HG03196 (cell line): ENCODE measurements at regions not wholly inside any gene's neighbourhood (a gene's known extent, or its start where the extent isn't known, plus 50 kb on each side); places are given as distances from the start of the nearest gene placed in this dataset.
A peak's percentile ranks its signal among the peaks of the same experiment; 100 is the strongest.

Source experiments
- ATAC-seq: cut with Tn5 transposase; IDR thresholded peaks from one replicate; pipeline ENCODE4 v1.9.1; 2021; ENCODE audit not compliant: unreplicated experiment

- peak; percentile 92 for ATAC-seq
Measured at GRCh38 chr11:86193297-86194095, 51.1 kb upstream of the EED start.

DNA sequence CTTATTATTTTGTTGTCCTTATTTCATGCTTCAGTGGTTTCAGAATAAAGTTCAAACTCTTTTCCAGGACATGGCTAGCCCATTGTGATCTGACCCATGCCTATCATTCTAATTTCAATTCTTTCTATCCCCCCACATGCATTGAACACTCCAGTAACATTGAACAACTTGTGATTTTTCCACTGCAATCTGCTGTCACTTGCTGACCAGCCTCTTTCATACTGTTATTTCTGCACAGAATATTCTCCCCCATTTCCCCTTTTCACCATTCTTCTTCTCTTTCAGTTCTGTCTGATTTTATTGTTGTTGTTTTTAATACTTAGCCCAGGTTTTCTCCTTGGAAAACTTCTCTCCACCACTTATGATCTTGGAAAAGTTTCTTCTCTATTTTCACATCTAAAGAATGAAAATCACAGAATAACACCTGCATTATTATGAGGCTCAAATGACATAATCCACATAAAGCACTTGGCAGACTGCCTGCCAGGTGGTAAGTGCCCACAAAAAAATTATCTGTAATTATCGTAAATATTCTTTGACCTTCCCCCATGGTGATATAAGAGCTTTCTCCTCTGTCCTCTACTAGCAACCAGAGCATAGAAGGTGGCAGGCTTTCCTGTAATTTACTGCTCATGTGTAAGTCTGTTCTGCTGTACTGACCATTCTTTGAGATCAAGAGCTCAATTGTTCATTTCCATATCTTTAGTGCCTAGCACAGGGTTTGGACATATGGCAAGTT, 51.9 kb upstream of the EED start:
- ATAC-seq = no peak

- no peak for ATAC-seq
Measured at GRCh38 chr11:86191874-86192273, 52.7 kb upstream of the EED start.

- no peak for ATAC-seq
Measured at GRCh38 chr11:86187027-86187426, 57.5 kb upstream of the EED start.

DNA sequence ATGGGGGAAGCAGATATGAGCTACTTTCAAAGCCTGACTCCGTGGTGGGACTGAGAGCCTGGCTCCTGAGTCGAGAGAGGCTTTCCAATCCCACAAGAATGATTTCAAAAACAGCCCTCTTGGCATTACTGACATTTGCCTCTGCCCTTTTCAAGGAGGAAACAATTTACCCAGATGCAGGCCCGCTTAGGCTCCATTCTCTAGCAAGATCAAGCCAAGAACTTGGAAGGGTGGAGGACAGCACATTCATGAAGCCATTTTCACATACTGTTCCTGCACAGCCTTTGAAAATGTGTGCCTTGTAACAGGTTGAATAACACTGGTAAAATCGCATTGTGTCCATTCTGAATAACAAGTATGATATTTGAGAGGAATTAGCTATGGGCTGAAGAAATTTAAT, 58.2 kb upstream of the EED start:
- ATAC-seq = no peak

GRCh38 chr11:86185381-86185750, 59.2 kb upstream of the EED start:
- ATAC-seq = no peak

- no peak for ATAC-seq
Measured at GRCh38 chr11:86184728-86185380, 59.7 kb upstream of the EED start.

- ATAC-seq = no peak
Measured at GRCh38 chr11:86183694-86184093, 60.9 kb upstream of the EED start.

GRCh38 chr11:86182976-86183584, 61.5 kb upstream of the EED start:
- ATAC-seq = peak; percentile 90

DNA sequence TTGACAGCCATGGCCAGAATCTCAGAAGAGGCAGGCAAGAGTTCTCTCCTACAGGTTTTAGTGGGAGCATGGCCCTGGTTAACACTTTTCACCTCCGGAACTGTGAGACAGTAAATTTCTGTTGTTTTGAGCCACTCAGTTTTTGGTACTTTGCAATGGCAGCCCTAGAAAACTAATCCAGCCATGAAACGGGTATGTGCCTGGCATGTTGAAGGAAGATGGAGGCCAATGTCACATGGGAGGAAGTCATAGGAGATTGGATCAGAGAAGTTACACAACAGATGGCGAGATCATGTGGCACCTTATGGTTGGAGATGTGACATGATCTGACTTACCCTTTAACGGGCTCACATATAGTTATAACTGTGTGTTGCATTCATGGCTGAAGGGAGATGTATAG, 63.2 kb upstream of the EED start:
- no peak for ATAC-seq

DNA sequence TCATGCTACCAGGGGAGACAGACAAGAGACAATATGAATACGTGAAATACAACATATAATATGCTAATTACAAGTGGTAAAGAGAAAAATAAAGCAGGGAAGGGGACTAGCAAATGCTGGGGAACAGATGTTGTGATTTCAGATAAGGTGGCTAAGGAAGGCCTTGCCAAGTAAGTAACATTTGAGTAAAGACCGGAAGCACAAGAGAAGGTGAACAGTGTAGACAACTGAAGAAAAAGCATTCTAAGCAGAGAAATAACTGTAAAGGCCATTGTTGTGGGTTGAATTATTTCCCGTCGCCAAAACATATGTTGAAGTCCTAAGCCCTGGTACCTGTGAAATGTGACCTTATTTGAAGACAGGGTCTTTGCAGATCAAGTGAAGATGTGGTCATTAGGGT, 63.7 kb upstream of the EED start:
- ATAC-seq = no peak

- ATAC-seq = no peak
Measured at GRCh38 chr11:86180423-86180822, 64.1 kb upstream of the EED start.

- no peak for ATAC-seq
Measured at GRCh38 chr11:86179646-86180064, 64.9 kb upstream of the EED start.

DNA sequence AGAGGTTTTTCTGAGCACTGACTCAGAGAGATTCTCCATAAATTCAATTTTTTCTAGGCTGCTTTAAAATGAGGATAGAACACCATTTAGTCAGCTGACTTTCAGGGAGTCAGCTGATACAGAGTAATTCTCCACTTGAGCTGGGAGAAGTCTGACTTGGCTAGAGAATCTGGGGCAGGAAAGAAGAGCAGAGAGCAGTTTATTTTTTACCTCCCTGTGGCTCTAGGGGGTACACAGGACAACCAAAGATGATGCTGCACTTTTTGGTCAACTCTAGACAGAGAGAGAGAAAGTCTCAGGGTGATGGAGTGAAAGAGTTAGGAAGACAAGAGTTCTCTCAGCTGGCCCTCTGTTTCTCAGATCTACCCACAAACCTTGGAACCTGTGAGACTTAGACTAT, 67.3 kb upstream of the EED start:
- no peak for ATAC-seq

- no peak for ATAC-seq
Measured at GRCh38 chr11:86176165-86176884, 68.2 kb upstream of the EED start.

DNA sequence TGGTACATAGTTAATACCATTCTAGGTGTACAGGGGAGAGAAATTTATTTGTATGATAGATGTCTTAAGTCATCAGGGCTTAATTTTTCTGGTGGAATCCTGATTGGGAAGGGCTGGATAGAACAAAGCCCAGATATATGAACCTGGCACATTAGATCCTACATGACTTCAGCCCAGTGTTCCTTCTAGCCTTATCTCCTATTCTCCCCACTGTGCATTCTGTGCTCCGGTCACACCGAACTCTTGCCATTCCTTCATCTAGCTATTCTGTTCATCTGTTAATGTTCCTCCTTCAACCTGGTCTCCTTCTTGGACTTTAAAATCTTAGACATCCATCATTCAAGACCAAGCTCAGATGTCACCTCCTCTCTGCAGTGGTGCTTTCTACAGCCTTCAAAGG, 68.9 kb upstream of the EED start:
- no peak for ATAC-seq

GRCh38 chr11:86175191-86175590, 69.4 kb upstream of the EED start:
- no peak for ATAC-seq

DNA sequence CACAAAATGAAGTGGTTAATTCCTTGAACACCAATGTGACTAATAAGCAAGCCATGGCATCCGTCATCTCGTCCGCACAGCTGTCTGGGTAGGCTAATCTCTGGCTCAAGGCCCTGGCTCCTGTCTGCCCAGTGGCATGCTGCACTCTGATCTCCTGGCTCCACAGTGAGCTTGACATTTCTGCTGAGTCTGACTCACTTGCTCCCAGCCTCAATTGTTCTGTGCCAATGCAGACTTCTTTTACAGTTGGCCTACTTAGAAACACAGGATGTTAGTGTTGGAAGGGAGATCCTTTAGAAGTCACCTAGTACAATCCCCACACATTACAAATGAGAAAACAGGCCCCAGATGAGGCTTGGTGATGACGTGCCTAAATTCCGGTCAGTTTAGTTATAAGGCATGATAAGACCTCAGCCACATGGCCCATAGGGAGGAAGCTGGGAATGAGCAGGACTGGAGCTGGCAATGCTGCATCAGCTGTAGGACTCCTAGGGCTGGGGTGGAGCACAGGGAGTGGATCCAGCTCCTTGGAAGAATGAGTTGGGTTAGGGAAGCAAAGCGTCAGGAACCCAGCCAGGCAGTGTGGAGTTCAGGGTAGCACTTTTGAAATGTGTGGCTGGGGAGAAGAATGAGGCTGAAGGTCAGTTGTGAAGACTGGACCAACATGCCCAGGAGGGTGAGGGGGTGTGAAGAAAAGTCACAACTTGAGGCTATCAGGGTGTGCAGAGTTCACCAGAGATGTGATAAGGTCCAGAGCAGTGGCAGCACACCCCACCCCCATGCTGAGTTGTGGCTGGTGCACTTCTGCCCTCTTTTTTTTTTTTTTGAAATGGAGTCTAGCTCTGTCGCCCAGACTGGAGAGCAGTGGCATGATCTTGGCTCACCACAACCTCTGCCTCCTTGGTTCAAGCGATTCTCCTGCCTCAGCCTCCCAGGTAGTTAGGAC, 70.2 kb upstream of the EED start:
- ATAC-seq = no peak

DNA sequence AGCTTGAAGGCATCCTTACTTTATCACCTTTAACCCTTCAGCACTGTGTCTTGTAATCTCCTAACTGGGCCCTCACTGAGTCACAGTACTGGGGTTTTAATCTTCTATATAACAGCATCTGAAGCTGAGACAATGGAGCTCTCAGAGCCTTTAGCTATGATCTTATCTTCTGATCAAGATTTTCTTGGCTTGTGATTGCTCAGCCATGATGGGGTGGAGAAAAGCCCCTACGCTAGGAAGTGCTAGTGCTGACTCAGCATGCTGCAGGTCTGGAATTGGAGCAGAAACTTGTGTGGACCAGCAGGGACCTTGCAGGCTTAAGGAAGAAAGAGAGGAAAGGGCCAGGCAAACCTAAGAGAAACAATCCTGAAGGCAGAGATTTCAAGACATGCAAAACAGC, 71.7 kb upstream of the EED start:
- no peak for ATAC-seq

GRCh38 chr11:86171627-86172026, 72.9 kb upstream of the EED start:
- no peak for ATAC-seq
